ENCODE measurements at regions not wholly inside any gene's neighbourhood (a gene's known extent, or its start where the extent isn't known, plus 50 kb on each side); places are given as distances from the start of the nearest gene placed in this dataset.

GRCh38 chr2:5041501-5041900, 650.7 kb upstream of the SOX11 start:
- H3K9me3 ChIP-seq (replicated peaks; ENCODE audit: control insufficient read depth, insufficient read depth, low read length) = no peaks in the 10 kb centered on the region
- no peaks in the 10 kb centered on the region for H3K4me1 ChIP-seq (ENCODE audit: control insufficient read depth, insufficient read depth, low read length)
- in situ Hi-C loops (cut with MboI) (no loop called here), intact Hi-C loops (cut with micrococcal nuclease; ENCODE audit: unreplicated experiment) (no loop called here)
- no peak overlapping the region for H3K9ac ChIP-seq (ENCODE audit: control insufficient read depth, insufficient read depth, low read length)
- ChIA-PET CTCF (no interaction called here), POLR2A (no interaction called here), RAD21 (ENCODE audit: unreplicated experiment) (no interaction called here), SMC1A (ENCODE audit: uncharacterized antibody, unreplicated experiment) (no interaction called here)
- ATAC-seq = no peak
- no peak for TF ChIP-seq CREM (IDR thresholded peaks at IDR 0.05; ENCODE audit: low read depth)
- TF ChIP-seq, protein P1, sequence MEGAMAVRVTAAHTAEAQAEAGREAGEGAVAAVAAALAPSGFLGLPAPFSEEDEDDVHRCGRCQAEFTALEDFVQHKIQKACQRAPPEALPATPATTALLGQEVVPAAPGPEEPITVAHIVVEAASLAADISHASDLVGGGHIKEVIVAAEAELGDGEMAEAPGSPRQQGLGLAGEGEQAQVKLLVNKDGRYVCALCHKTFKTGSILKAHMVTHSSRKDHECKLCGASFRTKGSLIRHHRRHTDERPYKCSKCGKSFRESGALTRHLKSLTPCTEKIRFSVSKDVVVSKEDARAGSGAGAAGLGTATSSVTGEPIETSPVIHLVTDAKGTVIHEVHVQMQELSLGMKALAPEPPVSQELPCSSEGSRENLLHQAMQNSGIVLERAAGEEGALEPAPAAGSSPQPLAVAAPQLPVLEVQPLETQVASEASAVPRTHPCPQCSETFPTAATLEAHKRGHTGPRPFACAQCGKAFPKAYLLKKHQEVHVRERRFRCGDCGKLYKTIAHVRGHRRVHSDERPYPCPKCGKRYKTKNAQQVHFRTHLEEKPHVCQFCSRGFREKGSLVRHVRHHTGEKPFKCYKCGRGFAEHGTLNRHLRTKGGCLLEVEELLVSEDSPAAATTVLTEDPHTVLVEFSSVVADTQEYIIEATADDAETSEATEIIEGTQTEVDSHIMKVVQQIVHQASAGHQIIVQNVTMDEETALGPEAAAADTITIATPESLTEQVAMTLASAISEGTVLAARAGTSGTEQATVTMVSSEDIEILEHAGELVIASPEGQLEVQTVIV (IDR thresholded peaks at IDR 0.05; ENCODE audit: borderline replicate concordance, partially characterized antibody) = no peak
- TF ChIP-seq CBFB (IDR thresholded peaks at IDR 0.05; ENCODE audit: low read depth) = no peak
- no peak for TF ChIP-seq PAX8 (IDR thresholded peaks at IDR 0.05)
- no peak for TF ChIP-seq ZBTB11 (CRISPR knock-in tag; IDR thresholded peaks at IDR 0.05)
- WGBS (ENCODE audit: insufficient coverage, insufficient replicate concordance, low lambda C conversion rate, missing lambda C conversion rate) = 6% methylated on average over 2 of the region's 2 CpGs
- H2AFZ ChIP-seq (ENCODE audit: control insufficient read depth, low read depth, low read length) = no peak overlapping the region
- DNase-seq (ENCODE audit: low read depth, low spot score) = no peak
- H3K79me2 ChIP-seq (ENCODE audit: control insufficient read depth, insufficient read depth, low read length) = no peaks in the 10 kb centered on the region
- no peaks in the 10 kb centered on the region for H4K20me1 ChIP-seq (ENCODE audit: control insufficient read depth, insufficient read depth)
- no peak for FAIRE-seq
- H3K27me3 ChIP-seq (replicated peaks in 1 of 2; ENCODE audit: control insufficient read depth in 2 of 2, insufficient read depth in 2 of 2, low read length in 1 of 2) = no peaks in the 10 kb centered on the region
- H3K36me3 ChIP-seq (ENCODE audit: control insufficient read depth in 2 of 2, insufficient read depth in 2 of 2, low read length in 1 of 2) = no peaks in the 10 kb centered on the region
- H3K4me2 ChIP-seq (ENCODE audit: control insufficient read depth, insufficient read depth) = no peak overlapping the region
- no peak overlapping the region for H3K27ac ChIP-seq (ENCODE audit: control insufficient read depth, insufficient read depth)
- no TSS peak for BruUV-seq (replicated peaks)
- H3K4me3 ChIP-seq = no peak overlapping the region

All from GM12878 (cell line).